ENCODE measurements at regions not wholly inside any gene's neighbourhood (a gene's known extent, or its start where the extent isn't known, plus 50 kb on each side); places are given as distances from the start of the nearest gene placed in this dataset.

DNA sequence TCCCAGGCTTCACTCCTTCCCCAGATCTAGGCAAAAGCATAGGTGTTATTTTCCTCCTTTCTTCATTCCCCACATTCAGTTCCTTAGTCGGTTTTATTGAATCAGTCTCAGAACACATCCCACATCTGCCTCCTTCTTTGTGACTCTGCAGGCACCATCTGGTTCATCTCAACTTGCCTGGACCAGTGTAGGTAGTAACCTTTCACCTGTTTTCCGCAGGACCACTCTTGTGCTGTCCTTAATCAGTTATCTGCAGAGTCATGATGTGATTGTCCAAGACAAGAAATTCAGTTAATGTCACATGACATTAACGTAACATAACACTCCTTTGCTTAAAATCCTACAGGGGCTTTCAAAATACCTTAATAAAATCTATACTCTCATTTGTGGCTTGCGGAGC lies 174.6 kb downstream of the CHRM3 start (continued):
- TF ChIP-seq, protein P1, sequence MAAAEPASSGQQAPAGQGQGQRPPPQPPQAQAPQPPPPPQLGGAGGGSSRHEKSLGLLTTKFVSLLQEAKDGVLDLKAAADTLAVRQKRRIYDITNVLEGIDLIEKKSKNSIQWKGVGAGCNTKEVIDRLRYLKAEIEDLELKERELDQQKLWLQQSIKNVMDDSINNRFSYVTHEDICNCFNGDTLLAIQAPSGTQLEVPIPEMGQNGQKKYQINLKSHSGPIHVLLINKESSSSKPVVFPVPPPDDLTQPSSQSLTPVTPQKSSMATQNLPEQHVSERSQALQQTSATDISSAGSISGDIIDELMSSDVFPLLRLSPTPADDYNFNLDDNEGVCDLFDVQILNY (CRISPR knock-in tag; IDR thresholded peaks at IDR 0.05) = no peak

DNA sequence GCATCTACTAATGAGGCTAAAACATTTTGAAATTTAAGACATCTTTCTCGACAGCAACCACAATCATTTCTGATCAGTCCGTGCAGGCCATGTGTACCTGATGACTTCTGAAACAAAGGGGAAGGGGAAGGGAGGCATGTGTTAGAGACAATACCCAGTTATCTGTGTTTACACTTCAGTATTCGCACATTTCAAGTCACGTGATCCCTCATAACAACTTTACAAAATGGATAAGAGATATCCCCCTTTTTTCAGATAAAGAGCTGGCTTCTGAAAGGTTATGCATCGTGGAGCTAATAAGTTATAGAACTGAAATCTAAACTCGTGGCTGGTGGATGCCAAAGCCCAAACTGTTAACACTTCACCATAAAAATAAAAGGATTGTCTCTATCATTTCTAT lies 175.7 kb downstream of the CHRM3 start:
- H3K4me1 Mint-ChIP-seq = peaks cover 16% of the 10 kb centered on the region
- no peaks in the 10 kb centered on the region for H3K9me3 Mint-ChIP-seq
- H3K27me3 Mint-ChIP-seq (ENCODE audit: low read depth) = no peaks in the 10 kb centered on the region
- DNase-seq (ENCODE audit: low spot score) = no peak
- no peak for ATAC-seq
- H3K27ac Mint-ChIP-seq = no peak overlapping the region
- H3K36me3 Mint-ChIP-seq = no peaks in the 10 kb centered on the region
- CTCF ChIA-PET = no interaction called here
- POLR2A ChIA-PET = no interaction called here
- H3K4me3 Mint-ChIP-seq = no peak overlapping the region
- TF ChIP-seq SMAD4 (CRISPR knock-in tag; IDR thresholded peaks at IDR 0.05) (no peak), ATF1 (CRISPR knock-in tag; IDR thresholded peaks at IDR 0.05) (no peak), ZNF416 (CRISPR knock-in tag; IDR thresholded peaks at IDR 0.05) (no peak), ZNF423 (CRISPR knock-in tag; IDR thresholded peaks at IDR 0.05) (no peak), ETV6 (CRISPR knock-in tag; IDR thresholded peaks at IDR 0.05) (no peak), FOXJ3 (CRISPR knock-in tag; IDR thresholded peaks at IDR 0.05; ENCODE audit: borderline replicate concordance) (no peak), JAZF1 (CRISPR knock-in tag; IDR thresholded peaks at IDR 0.05) (no peak), ZNF138 (CRISPR knock-in tag; conservative IDR thresholded peaks at IDR 0.05) (no peak), ZNF396 (CRISPR knock-in tag; IDR thresholded peaks at IDR 0.05; ENCODE audit: borderline replicate concordance) (no peak), RELA (CRISPR knock-in tag; IDR thresholded peaks at IDR 0.05; ENCODE audit: borderline replicate concordance) (no peak)
- TF ChIP-seq, protein P2, sequence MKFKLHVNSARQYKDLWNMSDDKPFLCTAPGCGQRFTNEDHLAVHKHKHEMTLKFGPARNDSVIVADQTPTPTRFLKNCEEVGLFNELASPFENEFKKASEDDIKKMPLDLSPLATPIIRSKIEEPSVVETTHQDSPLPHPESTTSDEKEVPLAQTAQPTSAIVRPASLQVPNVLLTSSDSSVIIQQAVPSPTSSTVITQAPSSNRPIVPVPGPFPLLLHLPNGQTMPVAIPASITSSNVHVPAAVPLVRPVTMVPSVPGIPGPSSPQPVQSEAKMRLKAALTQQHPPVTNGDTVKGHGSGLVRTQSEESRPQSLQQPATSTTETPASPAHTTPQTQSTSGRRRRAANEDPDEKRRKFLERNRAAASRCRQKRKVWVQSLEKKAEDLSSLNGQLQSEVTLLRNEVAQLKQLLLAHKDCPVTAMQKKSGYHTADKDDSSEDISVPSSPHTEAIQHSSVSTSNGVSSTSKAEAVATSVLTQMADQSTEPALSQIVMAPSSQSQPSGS (CRISPR knock-in tag; IDR thresholded peaks at IDR 0.05; ENCODE audit: borderline replicate concordance, low read depth) = no peak
- TF ChIP-seq, protein P3, sequence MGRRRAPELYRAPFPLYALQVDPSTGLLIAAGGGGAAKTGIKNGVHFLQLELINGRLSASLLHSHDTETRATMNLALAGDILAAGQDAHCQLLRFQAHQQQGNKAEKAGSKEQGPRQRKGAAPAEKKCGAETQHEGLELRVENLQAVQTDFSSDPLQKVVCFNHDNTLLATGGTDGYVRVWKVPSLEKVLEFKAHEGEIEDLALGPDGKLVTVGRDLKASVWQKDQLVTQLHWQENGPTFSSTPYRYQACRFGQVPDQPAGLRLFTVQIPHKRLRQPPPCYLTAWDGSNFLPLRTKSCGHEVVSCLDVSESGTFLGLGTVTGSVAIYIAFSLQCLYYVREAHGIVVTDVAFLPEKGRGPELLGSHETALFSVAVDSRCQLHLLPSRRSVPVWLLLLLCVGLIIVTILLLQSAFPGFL (CRISPR knock-in tag; IDR thresholded peaks at IDR 0.05; ENCODE audit: borderline replicate concordance) = no peak
- TF ChIP-seq, protein P4, sequence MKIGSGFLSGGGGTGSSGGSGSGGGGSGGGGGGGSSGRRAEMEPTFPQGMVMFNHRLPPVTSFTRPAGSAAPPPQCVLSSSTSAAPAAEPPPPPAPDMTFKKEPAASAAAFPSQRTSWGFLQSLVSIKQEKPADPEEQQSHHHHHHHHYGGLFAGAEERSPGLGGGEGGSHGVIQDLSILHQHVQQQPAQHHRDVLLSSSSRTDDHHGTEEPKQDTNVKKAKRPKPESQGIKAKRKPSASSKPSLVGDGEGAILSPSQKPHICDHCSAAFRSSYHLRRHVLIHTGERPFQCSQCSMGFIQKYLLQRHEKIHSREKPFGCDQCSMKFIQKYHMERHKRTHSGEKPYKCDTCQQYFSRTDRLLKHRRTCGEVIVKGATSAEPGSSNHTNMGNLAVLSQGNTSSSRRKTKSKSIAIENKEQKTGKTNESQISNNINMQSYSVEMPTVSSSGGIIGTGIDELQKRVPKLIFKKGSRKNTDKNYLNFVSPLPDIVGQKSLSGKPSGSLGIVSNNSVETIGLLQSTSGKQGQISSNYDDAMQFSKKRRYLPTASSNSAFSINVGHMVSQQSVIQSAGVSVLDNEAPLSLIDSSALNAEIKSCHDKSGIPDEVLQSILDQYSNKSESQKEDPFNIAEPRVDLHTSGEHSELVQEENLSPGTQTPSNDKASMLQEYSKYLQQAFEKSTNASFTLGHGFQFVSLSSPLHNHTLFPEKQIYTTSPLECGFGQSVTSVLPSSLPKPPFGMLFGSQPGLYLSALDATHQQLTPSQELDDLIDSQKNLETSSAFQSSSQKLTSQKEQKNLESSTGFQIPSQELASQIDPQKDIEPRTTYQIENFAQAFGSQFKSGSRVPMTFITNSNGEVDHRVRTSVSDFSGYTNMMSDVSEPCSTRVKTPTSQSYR (CRISPR knock-in tag; IDR thresholded peaks at IDR 0.05) = no peak
- TF ChIP-seq, protein P5, sequence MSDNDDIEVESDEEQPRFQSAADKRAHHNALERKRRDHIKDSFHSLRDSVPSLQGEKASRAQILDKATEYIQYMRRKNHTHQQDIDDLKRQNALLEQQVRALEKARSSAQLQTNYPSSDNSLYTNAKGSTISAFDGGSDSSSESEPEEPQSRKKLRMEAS (CRISPR knock-in tag; IDR thresholded peaks at IDR 0.05) = no peak
- TF ChIP-seq, protein P6, sequence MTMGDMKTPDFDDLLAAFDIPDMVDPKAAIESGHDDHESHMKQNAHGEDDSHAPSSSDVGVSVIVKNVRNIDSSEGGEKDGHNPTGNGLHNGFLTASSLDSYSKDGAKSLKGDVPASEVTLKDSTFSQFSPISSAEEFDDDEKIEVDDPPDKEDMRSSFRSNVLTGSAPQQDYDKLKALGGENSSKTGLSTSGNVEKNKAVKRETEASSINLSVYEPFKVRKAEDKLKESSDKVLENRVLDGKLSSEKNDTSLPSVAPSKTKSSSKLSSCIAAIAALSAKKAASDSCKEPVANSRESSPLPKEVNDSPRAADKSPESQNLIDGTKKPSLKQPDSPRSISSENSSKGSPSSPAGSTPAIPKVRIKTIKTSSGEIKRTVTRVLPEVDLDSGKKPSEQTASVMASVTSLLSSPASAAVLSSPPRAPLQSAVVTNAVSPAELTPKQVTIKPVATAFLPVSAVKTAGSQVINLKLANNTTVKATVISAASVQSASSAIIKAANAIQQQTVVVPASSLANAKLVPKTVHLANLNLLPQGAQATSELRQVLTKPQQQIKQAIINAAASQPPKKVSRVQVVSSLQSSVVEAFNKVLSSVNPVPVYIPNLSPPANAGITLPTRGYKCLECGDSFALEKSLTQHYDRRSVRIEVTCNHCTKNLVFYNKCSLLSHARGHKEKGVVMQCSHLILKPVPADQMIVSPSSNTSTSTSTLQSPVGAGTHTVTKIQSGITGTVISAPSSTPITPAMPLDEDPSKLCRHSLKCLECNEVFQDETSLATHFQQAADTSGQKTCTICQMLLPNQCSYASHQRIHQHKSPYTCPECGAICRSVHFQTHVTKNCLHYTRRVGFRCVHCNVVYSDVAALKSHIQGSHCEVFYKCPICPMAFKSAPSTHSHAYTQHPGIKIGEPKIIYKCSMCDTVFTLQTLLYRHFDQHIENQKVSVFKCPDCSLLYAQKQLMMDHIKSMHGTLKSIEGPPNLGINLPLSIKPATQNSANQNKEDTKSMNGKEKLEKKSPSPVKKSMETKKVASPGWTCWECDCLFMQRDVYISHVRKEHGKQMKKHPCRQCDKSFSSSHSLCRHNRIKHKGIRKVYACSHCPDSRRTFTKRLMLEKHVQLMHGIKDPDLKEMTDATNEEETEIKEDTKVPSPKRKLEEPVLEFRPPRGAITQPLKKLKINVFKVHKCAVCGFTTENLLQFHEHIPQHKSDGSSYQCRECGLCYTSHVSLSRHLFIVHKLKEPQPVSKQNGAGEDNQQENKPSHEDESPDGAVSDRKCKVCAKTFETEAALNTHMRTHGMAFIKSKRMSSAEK (CRISPR knock-in tag; IDR thresholded peaks at IDR 0.05; ENCODE audit: borderline replicate concordance) = no peak
- TF ChIP-seq, protein P7, sequence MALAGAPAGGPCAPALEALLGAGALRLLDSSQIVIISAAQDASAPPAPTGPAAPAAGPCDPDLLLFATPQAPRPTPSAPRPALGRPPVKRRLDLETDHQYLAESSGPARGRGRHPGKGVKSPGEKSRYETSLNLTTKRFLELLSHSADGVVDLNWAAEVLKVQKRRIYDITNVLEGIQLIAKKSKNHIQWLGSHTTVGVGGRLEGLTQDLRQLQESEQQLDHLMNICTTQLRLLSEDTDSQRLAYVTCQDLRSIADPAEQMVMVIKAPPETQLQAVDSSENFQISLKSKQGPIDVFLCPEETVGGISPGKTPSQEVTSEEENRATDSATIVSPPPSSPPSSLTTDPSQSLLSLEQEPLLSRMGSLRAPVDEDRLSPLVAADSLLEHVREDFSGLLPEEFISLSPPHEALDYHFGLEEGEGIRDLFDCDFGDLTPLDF (CRISPR knock-in tag; IDR thresholded peaks at IDR 0.05) = no peak
- TF ChIP-seq, protein P8, sequence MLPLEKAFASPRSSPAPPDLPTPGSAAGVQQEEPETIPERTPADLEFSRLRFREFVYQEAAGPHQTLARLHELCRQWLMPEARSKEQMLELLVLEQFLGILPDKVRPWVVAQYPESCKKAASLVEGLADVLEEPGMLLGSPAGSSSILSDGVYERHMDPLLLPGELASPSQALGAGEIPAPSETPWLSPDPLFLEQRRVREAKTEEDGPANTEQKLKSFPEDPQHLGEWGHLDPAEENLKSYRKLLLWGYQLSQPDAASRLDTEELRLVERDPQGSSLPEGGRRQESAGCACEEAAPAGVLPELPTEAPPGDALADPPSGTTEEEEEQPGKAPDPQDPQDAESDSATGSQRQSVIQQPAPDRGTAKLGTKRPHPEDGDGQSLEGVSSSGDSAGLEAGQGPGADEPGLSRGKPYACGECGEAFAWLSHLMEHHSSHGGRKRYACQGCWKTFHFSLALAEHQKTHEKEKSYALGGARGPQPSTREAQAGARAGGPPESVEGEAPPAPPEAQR (CRISPR knock-in tag; IDR thresholded peaks at IDR 0.05) = no peak
- TF ChIP-seq, protein P9, sequence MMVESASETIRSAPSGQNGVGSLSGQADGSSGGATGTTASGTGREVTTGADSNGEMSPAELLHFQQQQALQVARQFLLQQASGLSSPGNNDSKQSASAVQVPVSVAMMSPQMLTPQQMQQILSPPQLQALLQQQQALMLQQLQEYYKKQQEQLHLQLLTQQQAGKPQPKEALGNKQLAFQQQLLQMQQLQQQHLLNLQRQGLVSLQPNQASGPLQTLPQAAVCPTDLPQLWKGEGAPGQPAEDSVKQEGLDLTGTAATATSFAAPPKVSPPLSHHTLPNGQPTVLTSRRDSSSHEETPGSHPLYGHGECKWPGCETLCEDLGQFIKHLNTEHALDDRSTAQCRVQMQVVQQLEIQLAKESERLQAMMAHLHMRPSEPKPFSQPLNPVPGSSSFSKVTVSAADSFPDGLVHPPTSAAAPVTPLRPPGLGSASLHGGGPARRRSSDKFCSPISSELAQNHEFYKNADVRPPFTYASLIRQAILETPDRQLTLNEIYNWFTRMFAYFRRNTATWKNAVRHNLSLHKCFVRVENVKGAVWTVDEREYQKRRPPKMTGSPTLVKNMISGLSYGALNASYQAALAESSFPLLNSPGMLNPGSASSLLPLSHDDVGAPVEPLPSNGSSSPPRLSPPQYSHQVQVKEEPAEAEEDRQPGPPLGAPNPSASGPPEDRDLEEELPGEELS (CRISPR knock-in tag; IDR thresholded peaks at IDR 0.05) = no peak

Measured in WTC11 (cell line).